ENCODE measurements at regions not wholly inside any gene's neighbourhood (a gene's known extent, or its start where the extent isn't known, plus 50 kb on each side); places are given as distances from the start of the nearest gene placed in this dataset.
"Not testable (repeated sequence)": the region's sequence is repeated elsewhere in the genome, so short reads cannot be mapped to it uniquely, and the experiment has no call there.

- Histone ChIP-seq H3K4me3 (ENCODE audit: severe bottlenecking) (no peak overlapping the region), H3K27me3 (ENCODE audit: insufficient read depth, poor library complexity, severe bottlenecking) (no peaks in the 10 kb centered on the region), H3K4me1 (ENCODE audit: insufficient read depth, poor library complexity, severe bottlenecking) (peaks cover 7% of the 10 kb centered on the region), H3K9me3 (ENCODE audit: severe bottlenecking) (peaks cover 2% of the 10 kb centered on the region), H3K36me3 (ENCODE audit: low read depth) (no peaks in the 10 kb centered on the region), H3K27ac (ENCODE audit: poor library complexity, severe bottlenecking) (peak overlapping the region; percentile 24)
- no peak for DNase-seq (ENCODE audit: low spot score)
- TF ChIP-seq CTCF (IDR thresholded peaks at IDR 0.05; ENCODE audit: poor library complexity, severe bottlenecking) = no peak
- ATAC-seq (ENCODE audit: low read depth) = peak; percentile 90
Observed at GRCh38 chr12:127810041-127810440, 456.9 kb upstream of the TMEM132C start.

- H3K4me3 ChIP-seq (ENCODE audit: severe bottlenecking); DNase-seq (ENCODE audit: low spot score); H3K27me3 ChIP-seq (ENCODE audit: insufficient read depth, poor library complexity, severe bottlenecking); H3K9me3 ChIP-seq (ENCODE audit: severe bottlenecking); H3K4me1 ChIP-seq (ENCODE audit: insufficient read depth, poor library complexity, severe bottlenecking); H3K36me3 ChIP-seq (ENCODE audit: low read depth): not testable (repeated sequence)
- peak; percentile 9; the same call in 1 of the 3 replicates for ATAC-seq (ENCODE audit: low read depth)
- H3K27ac ChIP-seq (ENCODE audit: poor library complexity, severe bottlenecking) = peak overlapping the region; percentile 24
Observed at GRCh38 chr12:127810459-127810858, 456.5 kb upstream of the TMEM132C start.

GRCh38 chr12:127811988-127812387 is 455.0 kb upstream of the TMEM132C start:
- no peak overlapping the region for H3K4me3 ChIP-seq (ENCODE audit: severe bottlenecking)
- no peaks in the 10 kb centered on the region for H3K27me3 ChIP-seq (ENCODE audit: insufficient read depth, poor library complexity, severe bottlenecking)
- TF ChIP-seq CTCF (IDR thresholded peaks at IDR 0.05; ENCODE audit: poor library complexity, severe bottlenecking) = no peak
- H3K9me3 ChIP-seq (ENCODE audit: severe bottlenecking) = peaks cover 2% of the 10 kb centered on the region
- DNase-seq (ENCODE audit: low spot score) (no peak), ATAC-seq (ENCODE audit: low read depth) (no peak)
- no peak overlapping the region for H3K27ac ChIP-seq (ENCODE audit: poor library complexity, severe bottlenecking)
- H3K36me3 ChIP-seq (ENCODE audit: low read depth) = no peaks in the 10 kb centered on the region
- peaks cover 7% of the 10 kb centered on the region for H3K4me1 ChIP-seq (ENCODE audit: insufficient read depth, poor library complexity, severe bottlenecking)

- ATAC-seq (ENCODE audit: low read depth) (no peak), DNase-seq (ENCODE audit: low spot score) (no peak)
- no peaks in the 10 kb centered on the region for H3K36me3 ChIP-seq (ENCODE audit: low read depth)
- H3K27ac ChIP-seq (ENCODE audit: poor library complexity, severe bottlenecking) = no peak overlapping the region
- H3K4me1 ChIP-seq (ENCODE audit: insufficient read depth, poor library complexity, severe bottlenecking) = peaks cover 7% of the 10 kb centered on the region
- peaks cover 2% of the 10 kb centered on the region for H3K9me3 ChIP-seq (ENCODE audit: severe bottlenecking)
- H3K4me3 ChIP-seq (ENCODE audit: severe bottlenecking) = no peak overlapping the region
- no peak for TF ChIP-seq CTCF (IDR thresholded peaks at IDR 0.05; ENCODE audit: poor library complexity, severe bottlenecking)
- H3K27me3 ChIP-seq (ENCODE audit: insufficient read depth, poor library complexity, severe bottlenecking) = no peaks in the 10 kb centered on the region
Observed at GRCh38 chr12:127813147-127813546, 453.8 kb upstream of the TMEM132C start.

GRCh38 chr12:127819056-127819455 is 447.9 kb upstream of the TMEM132C start:
- no peak overlapping the region for H3K27ac ChIP-seq (ENCODE audit: poor library complexity, severe bottlenecking)
- peaks cover 2% of the 10 kb centered on the region for H3K9me3 ChIP-seq (ENCODE audit: severe bottlenecking)

More at GRCh38 chr12:127819056-127819455, 447.9 kb upstream of the TMEM132C start:
- Histone ChIP-seq H3K36me3 (ENCODE audit: low read depth) (no peaks in the 10 kb centered on the region), H3K27me3 (ENCODE audit: insufficient read depth, poor library complexity, severe bottlenecking) (no peaks in the 10 kb centered on the region), H3K4me3 (ENCODE audit: severe bottlenecking) (no peak overlapping the region), H3K4me1 (ENCODE audit: insufficient read depth, poor library complexity, severe bottlenecking) (no peaks in the 10 kb centered on the region)
- no peak for TF ChIP-seq CTCF (IDR thresholded peaks at IDR 0.05; ENCODE audit: poor library complexity, severe bottlenecking)
- ATAC-seq (ENCODE audit: low read depth) = no peak
- DNase-seq (ENCODE audit: low spot score) = no peak
